Amygdala (tissue), 56 donors: ENCODE measurements at regions not wholly inside any gene's neighbourhood (a gene's known extent, or its start where the extent isn't known, plus 50 kb on each side); places are given as distances from the start of the nearest gene placed in this dataset.
A peak's percentile ranks its signal among the peaks of the same experiment; 100 is the strongest.
"Not testable (repeated sequence)": the region's sequence is repeated elsewhere in the genome, so short reads cannot be mapped to it uniquely, and the experiment has no call there.

Source experiments
- DNase-seq, 56 donors: peaks; one replicate each; lab custom pipeline; 2025; lab: John Stamatoyannopoulos, UW

DNA sequence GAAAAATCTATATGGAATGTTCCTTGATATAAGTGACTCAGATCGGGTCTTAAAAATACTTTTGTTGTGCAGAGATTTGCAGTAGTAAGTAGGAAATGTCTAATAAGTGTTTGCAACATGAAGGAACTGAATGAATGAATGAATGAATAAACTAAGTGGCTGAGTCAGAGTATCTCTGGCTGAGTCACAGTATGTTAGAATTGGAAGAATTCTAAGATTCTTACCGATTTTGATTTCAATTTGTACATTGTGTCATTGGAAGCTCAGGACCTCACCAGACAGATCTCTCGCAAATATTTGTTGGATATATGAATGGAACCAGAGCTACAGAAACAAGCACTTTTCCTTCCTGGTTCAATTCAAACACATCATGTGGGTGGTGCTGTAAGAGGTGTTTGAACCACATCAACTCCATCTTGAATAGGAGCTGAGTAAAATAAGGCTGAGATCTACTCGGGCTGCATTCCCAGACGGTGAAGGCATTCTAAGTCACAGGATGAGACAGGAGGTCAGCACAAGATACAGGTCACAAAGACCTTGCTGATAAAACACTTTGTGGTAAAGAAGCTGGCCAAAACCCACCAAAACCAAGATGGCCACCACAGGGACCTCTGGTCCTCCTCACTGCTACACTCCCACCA, 123.9 kb upstream of the FOXN3 start:
- DNase-seq, result no peak

DNA sequence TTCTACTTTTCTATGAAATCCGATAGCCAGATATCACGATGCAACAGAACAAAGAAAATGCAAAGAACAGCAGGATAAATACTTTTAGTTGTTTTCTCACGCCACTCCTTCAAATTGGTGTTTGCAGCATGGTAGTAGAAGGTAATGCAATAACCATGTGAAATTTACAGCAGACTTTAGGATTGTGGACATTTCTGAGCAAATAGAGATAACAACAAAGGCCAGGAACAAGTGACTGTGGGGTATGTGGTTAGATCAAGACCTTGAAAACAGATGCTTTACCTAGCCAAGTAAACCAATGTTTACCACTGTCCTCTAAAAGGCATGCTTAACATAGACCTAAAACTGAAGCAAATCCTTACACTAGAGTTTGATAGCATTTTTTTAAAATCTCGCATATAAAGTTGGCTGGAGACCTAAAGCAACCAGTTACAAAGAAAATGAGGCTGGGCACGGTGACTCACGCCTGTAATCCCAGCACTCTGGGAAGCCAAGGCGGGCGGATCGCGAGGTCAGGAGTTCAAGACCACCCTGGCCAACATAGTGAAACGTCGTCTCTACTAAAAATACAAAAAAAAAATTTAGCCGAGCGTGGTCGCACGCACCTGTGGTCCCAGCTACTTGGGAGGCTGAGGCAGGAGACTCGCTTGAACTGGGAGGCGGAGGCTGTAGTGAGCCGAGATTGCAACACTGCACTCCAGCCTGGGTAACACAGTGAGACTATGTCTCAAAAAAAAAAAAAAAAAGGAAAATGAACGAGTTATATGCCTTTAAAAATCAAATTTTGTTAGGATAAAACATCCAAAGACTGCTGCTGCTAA, 123.2 kb upstream of the FOXN3 start:
- DNase-seq, result no peak

DNA sequence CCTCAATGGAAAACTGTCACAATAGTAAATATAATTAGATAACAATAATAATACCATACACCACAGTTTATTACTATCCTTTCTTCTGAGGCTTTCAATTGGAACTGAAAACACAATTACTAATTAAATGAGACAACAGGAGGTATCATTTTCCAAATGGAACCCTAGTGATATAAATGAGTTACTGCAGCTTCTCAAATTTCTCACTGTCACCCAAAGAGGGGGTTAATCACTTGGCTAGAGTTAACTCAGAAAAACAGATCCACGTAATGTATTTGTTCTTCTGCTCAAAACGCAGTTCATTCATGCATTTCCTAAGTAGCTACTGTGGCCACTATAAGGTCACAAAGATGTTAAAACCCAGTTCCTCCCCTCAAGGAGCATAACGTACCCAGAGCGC, 120.9 kb upstream of the FOXN3 start:
- no peak for DNase-seq

DNA sequence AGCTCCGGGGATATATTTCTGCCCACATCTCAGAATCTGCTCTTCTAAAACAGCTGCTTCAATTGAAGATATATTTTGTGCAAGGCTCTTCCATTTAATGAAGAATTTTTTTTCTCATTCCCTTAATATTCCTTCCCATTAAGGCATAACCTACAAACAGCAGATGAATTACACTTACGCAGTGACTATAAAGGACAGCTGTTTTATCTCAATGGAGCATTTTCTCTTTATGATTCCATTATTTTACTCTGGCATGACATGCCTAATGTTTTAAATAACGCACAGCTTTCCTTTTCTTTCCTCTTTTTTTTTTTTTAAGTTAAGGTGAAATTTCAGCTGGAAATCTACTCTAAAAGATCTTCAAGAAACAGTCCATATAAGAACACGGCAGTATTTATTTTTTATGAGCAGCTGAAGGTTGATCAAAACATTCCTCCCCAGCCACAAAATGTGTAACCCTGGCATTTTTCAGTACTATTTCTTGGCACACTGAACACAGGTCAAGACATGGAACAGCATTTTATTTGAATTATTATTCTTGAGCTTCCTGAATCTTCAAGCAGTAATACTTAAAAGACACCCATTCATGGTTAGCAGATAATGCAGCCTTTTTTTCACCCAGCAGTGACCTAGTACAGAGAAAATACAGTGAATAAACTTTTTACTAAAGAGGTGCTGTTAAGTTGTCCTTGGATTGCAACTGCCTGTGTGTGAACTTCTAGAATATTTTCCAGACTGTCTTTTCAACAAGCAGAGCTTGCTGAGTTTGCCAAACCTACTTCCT, 118.1 kb upstream of the FOXN3 start:
- DNase-seq, result no peak

DNA sequence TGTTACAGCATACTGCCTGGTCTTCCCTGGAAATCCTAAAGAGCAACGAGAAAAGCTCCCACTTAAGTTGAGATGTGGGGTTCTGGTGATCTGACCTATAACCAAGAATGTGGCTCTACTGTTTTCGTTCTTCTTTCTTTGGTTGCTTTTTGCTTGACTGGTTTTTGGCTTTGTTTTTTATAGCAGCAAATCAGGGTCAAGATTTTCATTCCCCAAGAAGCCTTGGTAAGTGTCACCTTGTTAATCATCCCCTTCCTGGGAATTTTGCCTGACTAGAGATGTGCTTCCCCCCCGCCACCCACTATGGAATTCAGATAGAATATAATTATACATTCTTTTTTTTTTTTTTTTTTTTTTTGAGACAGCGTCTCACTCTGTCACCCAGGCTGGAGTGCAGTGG, 116.7 kb upstream of the FOXN3 start:
- DNase-seq, result no peak

DNA sequence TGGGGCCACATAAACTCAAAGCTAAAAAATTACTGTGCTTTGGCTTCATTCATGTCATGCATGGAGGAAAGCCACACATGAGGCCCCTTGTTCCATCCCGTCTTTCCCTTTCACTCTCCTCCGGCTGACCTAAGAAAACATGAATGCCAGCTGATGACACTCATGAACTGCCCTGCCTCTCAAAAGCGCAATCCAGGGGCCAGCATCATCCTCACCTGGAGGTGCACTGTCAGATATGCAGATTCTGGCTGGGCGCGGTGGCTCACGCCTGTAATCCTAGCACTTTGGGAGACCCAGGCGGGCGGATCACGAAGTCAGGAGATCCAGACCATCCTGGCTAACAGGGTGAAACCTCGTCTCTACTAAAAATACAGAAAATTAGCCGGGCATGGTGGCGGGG, 116.1 kb upstream of the FOXN3 start:
- no peak for DNase-seq

DNA sequence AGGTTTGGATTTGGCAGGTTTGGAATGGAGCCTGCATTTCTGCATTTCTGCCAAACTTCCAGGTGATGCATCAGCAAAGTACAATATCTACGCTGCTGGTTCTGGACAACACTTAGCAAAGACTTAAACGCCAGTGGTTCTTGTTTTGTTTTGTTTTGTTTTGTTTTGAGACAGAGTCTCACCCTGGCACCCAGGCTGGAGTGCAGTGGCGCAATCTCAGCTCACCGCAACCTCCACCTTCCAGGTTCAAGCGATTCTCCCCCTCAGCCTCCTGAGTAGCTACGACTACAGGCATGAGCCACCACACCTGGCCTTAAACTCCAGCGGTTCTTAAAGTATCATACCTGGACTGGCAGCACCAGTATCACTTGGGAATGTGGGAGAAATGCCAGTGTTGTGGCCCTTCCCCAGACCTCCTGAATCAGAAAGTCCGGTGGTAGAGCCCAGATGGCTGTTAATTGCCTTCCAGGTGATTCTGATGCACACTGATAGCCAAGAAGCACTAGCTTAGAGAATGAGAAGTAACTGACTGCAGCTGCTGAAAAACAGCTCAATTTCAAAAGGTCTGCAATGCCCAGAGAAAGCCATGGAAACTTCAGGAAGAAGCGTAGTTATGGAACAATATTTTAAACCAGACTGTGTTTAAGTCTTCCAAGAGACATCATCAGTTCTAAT, 114.8 kb upstream of the FOXN3 start:
- DNase-seq, result no peak

DNA sequence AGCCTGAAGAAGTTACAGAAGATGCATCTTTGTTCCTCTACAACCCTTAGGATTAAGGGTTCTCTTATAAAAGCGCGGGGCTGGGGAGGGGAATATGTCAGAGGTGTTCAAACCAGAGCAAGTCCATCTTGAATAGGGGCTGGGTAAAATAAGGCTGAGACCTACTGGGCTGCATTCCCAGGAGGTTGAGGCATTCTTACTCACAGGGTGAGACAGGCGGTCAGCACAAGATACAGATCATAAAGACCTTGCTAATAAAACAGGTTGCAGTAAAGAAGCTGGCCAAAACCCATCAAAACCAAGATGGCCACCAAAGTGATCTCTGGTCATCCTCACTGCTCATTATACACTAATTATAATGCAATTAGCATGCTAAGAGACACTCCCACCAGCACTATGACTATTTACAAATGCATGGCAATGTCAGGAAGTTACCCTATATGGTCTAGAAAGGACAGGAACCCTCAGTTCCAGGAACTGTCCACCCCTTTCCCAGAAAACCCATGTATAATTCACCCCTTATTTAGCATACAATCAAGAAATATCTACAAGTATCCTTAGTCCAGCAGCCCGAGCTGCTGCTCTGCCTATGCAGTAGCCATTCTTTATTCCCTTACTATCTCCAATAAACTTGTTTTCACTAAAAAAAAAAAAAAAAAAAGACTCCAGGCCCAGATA, 108.1 kb upstream of the FOXN3 start:
- no peak for DNase-seq

DNA sequence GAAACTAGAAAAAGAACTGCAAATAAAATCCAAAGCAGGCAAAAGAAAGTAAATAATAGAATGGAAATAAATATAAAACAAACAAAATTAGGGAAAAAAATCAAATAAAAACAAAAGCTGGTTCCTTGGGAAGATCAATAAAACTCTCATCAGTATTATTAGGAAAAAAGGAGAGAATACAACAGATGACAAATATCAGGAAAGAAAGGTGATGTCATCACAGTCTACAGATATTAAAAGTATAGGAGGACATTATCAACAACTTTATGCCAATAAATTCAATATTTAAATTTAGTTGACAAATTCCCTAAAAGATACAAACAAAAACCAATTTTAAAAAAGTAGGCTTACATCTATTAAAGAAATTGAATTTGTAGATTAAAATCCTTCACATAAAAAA, 107.4 kb upstream of the FOXN3 start:
- DNase-seq, result no peak

DNA sequence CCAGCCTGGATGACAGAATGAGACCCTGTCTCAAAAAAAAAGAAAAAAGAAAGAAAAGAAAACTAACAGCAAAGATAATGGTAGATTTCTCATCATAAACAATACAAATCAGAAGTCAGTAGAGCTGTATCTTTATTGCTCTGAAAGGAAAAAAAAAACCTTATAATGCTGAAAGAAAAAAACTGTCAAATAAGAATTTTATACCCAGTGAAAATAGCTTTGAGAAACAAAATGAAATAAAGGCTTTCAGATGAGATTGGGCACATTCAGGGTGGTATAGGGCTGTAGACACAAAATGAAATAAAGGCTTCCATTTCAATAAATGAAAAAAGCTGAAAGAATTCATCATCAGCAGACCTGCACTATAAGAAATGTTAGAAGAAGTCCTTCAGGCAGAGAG, 105.0 kb upstream of the FOXN3 start:
- no peak for DNase-seq

DNA sequence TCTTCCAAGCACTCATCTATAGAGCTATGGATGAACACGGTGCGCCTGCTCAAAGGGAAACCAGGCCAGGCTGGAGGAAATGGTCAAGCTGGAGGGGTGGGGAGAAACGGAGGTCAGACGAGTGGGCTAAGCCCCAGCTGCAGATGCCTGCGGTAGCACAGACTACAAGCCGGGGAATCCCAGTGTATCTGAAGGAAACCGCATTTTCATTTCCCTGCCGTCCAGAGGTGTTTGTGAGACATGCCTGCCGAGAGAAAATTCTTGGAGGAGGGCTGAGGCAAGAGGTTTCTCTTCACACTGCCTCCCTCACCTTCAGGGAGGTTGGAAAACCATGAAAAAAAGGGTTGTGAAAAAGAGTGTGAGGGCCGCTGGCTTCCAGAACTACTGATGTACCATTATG, 102.0 kb upstream of the FOXN3 start:
- no peak for DNase-seq

DNA sequence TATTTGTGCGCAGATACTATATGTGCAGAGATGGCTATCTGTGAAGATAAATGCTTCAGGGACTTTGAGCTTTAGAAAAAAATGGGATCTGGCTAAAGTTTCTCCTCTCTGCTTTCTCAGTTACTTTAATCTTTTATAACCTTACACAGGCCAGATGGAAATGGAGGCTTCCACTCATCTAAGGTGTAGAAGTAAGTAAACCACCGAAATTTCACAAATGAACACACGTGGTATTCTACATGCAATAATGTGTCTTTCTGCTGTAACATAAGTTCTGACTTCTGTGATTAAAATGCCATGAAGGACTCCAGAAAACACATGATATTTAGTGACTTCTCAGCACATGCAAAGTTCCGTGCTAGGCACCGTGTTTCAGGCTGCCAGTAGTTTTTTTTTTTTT, 99.1 kb upstream of the FOXN3 start:
- DNase-seq, result no peak

DNA sequence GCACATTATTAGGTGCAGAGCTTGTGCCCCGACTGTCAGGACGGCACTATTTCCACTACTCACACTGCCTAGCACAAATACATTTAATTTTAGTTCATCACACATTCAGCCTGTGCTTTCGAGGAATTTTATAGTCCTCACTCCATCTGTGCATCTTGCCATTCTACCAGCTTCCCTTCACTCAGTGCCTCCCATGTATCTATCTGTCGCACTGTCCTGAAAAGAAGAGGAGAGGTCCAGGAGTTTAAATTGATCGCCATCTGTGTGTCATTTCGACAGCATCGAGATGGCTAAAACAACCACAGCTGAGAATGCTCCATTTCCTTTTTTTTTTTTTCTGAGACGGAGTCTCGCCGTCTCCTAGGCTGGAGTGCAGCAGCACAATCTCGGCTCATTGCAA, 97.6 kb upstream of the FOXN3 start:
- no peak for DNase-seq

DNA sequence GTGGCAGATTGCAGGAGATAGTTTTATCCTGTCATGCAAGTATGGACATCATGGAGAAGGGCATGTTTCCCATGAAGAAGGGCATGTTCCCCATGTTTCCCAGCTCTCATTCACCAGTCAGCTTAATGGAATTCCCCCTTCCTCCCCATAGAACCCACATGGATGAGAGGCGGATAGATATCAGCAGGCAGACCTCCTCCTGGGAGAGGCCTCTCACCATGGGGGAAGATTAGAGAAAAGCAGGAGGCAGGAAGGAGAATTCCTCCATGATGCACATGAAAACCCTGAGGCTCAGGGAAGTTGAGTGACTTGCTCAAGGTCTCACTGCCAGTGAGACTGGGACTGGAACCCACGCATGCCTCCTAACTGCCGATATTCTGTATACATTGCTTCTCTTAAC, 92.9 kb upstream of the FOXN3 start:
- no peak for DNase-seq

DNA sequence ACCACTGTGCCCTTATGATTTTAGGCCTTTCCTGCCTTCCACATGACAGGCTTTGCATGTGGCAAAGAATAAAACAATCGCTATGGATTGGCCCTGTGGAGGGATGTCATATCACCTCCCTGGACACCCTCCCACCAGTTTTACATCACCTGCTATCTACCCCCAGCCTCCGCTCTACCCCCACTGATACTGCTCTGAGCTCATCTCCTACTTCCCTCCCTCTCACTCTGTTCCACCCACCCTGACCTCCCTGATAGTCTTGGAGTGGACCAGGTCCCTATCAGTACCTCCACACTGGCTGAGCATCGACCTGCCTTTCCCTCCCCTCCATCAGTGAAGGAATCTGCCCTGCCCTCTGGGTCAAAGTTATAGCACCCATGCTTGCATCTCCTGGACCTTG, 91.8 kb upstream of the FOXN3 start:
- no peak for DNase-seq

DNA sequence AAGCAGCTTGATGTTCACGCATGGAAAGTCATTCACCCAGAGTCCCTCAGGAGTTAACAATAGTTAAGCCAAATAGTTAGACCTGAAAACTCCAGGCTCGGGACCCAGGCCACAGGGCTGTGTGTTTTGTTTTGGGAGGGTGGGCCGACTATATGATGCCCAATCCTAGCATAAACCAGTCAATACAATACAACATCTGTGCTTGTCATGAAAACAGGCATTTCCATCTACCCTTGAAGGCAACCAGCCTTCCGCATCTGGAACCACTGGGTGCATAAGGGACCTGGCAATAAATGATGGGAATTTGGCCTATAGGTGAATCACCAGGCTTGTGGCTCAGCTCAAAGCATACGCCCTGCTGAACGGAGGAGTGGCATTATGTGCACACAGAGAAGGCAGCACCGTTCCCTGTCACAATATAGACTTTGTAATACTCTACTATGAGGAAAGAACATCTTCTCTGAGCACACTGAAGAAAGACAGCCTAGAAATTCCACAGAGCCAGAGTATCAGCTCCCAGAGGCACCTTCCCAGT, 91.0 kb upstream of the FOXN3 start:
- no peak for DNase-seq

DNA sequence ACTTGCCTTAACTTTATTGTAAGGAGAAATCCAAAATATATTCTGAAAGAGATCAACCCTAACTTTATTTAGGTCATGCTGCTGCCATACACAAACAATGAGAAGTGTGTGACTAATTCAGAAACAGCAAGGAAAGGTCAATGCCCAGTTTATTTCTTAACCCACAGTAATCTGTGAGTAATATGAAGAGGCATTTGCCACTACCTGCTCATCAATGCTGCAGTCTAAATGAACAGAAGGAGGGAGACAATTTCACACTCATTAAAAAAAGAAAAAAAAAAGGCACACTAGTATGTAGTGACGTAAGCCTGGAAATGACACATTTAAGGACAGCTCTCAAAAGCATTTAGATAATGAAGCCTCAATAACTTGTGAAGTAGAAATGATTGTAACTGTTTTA, 90.5 kb upstream of the FOXN3 start:
- DNase-seq, result no peak

DNA sequence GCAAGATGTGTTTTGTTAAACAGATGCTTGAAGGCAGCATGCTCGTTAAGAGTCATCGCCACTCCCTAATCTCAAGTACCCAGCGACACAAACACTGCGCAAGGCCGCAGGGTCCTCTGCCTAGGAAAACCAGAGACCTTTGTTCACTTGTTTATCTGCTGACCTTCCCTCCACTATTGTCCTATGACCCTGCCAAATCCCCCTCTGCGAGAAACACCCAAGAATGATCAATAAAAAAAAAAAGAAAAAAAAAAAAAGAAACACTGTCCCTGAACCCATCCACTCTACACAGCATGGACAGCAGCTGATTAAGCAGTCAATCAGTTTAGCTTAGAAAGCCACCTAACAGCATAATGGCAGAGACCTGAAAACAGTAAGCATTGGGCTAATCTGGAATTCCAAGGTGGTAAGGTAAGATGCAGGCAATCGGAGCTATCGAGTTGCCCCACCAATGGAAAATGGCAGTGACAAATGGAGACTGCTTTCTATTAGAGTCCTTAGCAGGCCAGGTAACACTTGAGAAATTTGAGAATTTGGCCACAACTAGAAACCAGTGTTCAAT, 89.9 kb upstream of the FOXN3 start:
- DNase-seq, result not testable (repeated sequence)

DNA sequence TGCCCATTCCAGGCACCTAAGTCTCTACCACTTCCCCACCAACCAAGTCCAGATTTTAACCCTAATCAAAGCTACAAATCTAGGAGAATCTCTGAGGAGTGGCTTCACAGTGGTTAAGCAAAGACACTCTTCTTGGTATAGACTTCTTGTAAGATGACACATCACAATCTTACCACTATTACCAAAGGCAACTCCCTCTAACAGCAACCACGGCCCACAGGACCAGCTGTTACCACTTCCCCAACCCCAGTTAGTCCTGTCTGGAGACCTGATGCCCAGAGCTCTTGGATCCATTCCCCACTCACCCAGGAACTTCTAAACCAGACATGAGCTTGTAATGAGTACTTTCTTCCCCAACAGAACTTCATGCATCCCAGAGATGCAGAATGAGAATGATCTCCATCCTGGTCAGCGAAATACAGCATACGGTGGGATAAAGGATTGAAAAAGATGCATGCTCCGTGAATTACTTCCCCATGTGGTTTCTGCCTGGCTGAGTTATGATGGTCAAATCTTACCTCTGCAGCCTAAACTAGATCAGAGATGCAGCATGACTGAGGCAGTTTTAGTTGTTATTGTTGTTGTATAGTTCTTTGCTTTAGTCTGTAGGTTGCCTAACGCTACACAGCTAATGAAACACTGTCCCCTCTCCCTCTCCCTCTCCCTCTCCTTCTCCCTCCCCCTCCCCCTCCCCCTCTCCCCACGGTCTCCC, 87.7 kb upstream of the FOXN3 start:
- peak in 1 of 56 donors; percentile 30 for DNase-seq
